HL-60 (cell line): ENCODE measurements at regions not wholly inside any gene's neighbourhood (a gene's known extent, or its start where the extent isn't known, plus 50 kb on each side); places are given as distances from the start of the nearest gene placed in this dataset.
A peak's percentile ranks its signal among the peaks of the same experiment; 100 is the strongest.

Experiments
- DNase-seq, 2 experiments: peaks; one replicate each; pipeline ENCODE4 v3.0.0-alpha.2; 2010 to 2020; ENCODE audit warnings: low read depth in 1 of 2, low spot score in 1 of 2
- H3K27ac ChIP-seq: fragments of 250-450 bp; sonication (Bioruptor Pico); replicated peaks from 2 replicates; pipeline ENCODE4 v1.5.1; 2020; ENCODE audit warnings: mild to moderate bottlenecking, moderate library complexity
- H3K27me3 ChIP-seq: fragments of 250-450 bp; sonication (Bioruptor Pico); 2 replicates; pipeline ENCODE4 v1.5.1; 2021; ENCODE audit warnings: mild to moderate bottlenecking, moderate library complexity; ENCODE audit not compliant: insufficient read depth, poor library complexity, severe bottlenecking
- H3K4me3 ChIP-seq: replicated peaks from 2 replicates; pipeline ENCODE4 v1.5.1; 2011; ENCODE audit warnings: mild to moderate bottlenecking, control low read depth, low read length; ENCODE audit not compliant: insufficient read depth
- GABPA ChIP-seq: IDR thresholded peaks from 2 replicates; pipeline ENCODE4 v1.6.1; 2012; ENCODE audit warnings: low read depth
- POLR2AphosphoS5 ChIP-seq: IDR thresholded peaks from 2 replicates; pipeline ENCODE4 v1.6.1; 2012; ENCODE audit warnings: low read depth
- SPI1 ChIP-seq: IDR thresholded peaks from 2 replicates; pipeline ENCODE4 v1.6.1; 2012; ENCODE audit warnings: low read depth, mild to moderate bottlenecking, borderline replicate concordance
- TF ChIP-seq, protein P1 (sequence below): IDR thresholded peaks from 2 replicates; pipeline ENCODE4 v1.6.1; 2012; ENCODE audit warnings: low read depth; ENCODE audit not compliant: insufficient replicate concordance
- TF ChIP-seq, protein P2 (sequence below): IDR thresholded peaks from one replicate; pipeline ENCODE4 v1.5.1; 2011; ENCODE audit warnings: low read length, control low read depth, inconsistent platforms; ENCODE audit not compliant: insufficient read depth

DNA sequence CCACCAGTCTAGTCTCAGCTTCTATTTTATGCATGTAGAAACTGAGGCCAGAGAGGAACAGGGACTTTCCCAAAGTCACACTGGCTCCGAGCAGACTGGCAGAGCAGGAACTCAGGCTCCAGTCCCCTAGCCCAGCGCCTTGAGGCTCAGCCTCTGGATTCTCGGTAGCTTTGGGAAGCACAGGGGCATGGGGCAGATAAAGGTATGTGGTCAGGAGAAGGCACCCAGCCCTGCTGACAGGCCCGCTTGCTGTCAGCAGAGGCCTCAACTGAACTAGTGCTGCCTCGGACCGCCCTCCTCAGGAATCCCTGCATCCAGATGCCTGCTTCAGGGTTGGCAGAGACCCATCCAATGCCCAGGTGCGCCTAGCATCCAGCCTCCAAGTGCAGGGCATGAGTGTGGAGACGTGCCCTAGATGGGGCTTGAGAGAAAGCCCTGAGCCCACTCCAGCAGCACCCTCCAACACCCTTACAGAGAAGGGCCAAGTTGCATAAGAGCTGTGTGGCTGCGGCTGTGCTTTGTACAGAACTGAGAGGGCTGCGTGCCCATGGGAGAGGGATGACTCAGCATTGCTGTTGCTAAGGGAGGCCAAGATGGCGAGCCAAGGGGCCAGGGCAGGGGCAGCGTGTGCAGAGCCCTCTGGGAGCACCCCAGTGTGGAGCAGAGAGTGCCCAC, 168.6 kb downstream of the MACROH2A1 start:
- DNase-seq, result peak; percentile 66 to 84
- TF ChIP-seq, protein P1, sequence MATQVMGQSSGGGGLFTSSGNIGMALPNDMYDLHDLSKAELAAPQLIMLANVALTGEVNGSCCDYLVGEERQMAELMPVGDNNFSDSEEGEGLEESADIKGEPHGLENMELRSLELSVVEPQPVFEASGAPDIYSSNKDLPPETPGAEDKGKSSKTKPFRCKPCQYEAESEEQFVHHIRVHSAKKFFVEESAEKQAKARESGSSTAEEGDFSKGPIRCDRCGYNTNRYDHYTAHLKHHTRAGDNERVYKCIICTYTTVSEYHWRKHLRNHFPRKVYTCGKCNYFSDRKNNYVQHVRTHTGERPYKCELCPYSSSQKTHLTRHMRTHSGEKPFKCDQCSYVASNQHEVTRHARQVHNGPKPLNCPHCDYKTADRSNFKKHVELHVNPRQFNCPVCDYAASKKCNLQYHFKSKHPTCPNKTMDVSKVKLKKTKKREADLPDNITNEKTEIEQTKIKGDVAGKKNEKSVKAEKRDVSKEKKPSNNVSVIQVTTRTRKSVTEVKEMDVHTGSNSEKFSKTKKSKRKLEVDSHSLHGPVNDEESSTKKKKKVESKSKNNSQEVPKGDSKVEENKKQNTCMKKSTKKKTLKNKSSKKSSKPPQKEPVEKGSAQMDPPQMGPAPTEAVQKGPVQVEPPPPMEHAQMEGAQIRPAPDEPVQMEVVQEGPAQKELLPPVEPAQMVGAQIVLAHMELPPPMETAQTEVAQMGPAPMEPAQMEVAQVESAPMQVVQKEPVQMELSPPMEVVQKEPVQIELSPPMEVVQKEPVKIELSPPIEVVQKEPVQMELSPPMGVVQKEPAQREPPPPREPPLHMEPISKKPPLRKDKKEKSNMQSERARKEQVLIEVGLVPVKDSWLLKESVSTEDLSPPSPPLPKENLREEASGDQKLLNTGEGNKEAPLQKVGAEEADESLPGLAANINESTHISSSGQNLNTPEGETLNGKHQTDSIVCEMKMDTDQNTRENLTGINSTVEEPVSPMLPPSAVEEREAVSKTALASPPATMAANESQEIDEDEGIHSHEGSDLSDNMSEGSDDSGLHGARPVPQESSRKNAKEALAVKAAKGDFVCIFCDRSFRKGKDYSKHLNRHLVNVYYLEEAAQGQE, result no peak
- TF ChIP-seq, protein P2, sequence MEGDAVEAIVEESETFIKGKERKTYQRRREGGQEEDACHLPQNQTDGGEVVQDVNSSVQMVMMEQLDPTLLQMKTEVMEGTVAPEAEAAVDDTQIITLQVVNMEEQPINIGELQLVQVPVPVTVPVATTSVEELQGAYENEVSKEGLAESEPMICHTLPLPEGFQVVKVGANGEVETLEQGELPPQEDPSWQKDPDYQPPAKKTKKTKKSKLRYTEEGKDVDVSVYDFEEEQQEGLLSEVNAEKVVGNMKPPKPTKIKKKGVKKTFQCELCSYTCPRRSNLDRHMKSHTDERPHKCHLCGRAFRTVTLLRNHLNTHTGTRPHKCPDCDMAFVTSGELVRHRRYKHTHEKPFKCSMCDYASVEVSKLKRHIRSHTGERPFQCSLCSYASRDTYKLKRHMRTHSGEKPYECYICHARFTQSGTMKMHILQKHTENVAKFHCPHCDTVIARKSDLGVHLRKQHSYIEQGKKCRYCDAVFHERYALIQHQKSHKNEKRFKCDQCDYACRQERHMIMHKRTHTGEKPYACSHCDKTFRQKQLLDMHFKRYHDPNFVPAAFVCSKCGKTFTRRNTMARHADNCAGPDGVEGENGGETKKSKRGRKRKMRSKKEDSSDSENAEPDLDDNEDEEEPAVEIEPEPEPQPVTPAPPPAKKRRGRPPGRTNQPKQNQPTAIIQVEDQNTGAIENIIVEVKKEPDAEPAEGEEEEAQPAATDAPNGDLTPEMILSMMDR, result no peak
- no peak for TF ChIP-seq GABPA
- no peak for TF ChIP-seq POLR2AphosphoS5
- TF ChIP-seq SPI1, result no peak
- Histone ChIP-seq H3K4me3 (no peak overlapping the region), H3K27me3 (no peaks in the 10 kb centered on the region), H3K27ac (peak overlapping the region; percentile 69)

DNA sequence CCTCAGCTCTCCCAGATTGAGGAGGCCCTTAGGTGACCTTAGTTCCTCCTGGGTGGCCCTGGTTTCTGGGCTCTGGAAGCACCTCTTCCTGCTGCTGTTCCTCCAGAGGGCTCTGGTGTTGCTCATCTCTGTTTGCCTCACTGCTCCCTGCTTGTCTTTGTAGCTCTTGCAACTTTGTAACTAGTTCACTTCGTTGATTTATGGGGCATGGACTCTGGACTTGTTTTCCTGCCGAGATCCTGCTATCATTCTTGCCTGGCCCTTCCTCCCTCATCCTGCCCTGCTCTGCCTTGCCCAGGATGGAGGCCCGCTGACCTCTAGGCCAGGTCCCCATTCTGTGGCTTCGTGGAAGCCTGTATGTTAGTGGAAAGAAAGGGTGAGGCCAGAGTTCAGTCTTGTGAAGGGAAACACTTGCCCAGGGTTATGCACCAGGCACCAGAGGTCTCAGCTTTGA, 169.3 kb downstream of the MACROH2A1 start:
- TF ChIP-seq POLR2AphosphoS5, result no peak
- TF ChIP-seq SPI1, result no peak
- TF ChIP-seq, protein P2, result no peak
- TF ChIP-seq GABPA, result no peak
- TF ChIP-seq, protein P1, result no peak
- DNase-seq, result no peak
- Histone ChIP-seq H3K4me3 (no peak overlapping the region), H3K27ac (peak overlapping the region; percentile 69), H3K27me3 (no peaks in the 10 kb centered on the region)

DNA sequence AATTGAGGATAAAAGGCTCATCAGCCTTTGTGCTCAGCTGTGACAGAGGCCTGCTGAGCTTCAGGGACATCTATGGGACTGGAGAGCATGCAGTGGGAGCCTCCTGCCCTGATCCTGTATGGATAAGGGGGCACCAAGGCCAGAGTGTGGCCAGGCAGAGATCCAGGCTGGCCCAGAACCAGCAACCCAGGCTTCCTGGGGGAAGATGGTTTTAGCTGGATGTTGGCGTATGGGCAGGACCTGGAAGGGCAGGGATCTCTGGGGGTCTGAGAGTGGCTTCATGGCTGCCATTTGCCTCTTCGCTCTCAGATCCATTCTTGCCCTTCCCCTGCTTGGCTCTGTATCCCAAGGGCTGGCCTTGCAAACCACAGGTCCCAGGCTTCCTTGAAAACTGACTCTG, 169.9 kb downstream of the MACROH2A1 start:
- H3K27me3 ChIP-seq, result no peaks in the 10 kb centered on the region
- H3K4me3 ChIP-seq, result no peak overlapping the region
- DNase-seq, result no peak
- no peak for TF ChIP-seq SPI1
- TF ChIP-seq, protein P2, result no peak
- TF ChIP-seq, protein P1, result no peak
- no peak for TF ChIP-seq GABPA
- TF ChIP-seq POLR2AphosphoS5, result no peak
- H3K27ac ChIP-seq, result no peak overlapping the region
